A549 (cell line): ENCODE measurements at regions not wholly inside any gene's neighbourhood (a gene's known extent, or its start where the extent isn't known, plus 50 kb on each side); places are given as distances from the start of the nearest gene placed in this dataset.

ENCODE experiments used
- HOXA7 ChIP-seq: fragments of 250-450 bp; sonication (Bioruptor Pico); IDR thresholded peaks from 2 replicates; pipeline ENCODE4 v1.5.0; 2020; ENCODE audit warnings: mild to moderate bottlenecking, moderate library complexity
- HOXB13 ChIP-seq: fragments of 250-450 bp; sonication (Bioruptor Pico); IDR thresholded peaks from 2 replicates; pipeline ENCODE4 v1.5.0; 2020; ENCODE audit warnings: low read depth, mild to moderate bottlenecking, moderate library complexity
- MYC ChIP-seq: IDR thresholded peaks from 2 replicates; pipeline ENCODE4 v1.6.1; 2012; ENCODE audit warnings: mild to moderate bottlenecking, inconsistent platforms, low read length, improper control_type of control experiment, borderline replicate concordance
- POLR2A ChIP-seq: IDR thresholded peaks from 2 replicates; pipeline ENCODE4 v1.6.1; 2012; ENCODE audit warnings: mild to moderate bottlenecking, low read length
- RAD21 ChIP-seq, 2 experiments: fragments of >200 bp in 1 of 2; sonication (Bioruptor Twin) in 1 of 2; formaldehyde crosslinking in 1 of 2; IDR thresholded peaks in 1 of 2; conservative IDR thresholded peaks in 1 of 2; 2 replicates in 1 of 2; 3 replicates in 1 of 2; pipeline ENCODE4 v1.6.1; 2012 to 2018; ENCODE audit warnings: inconsistent platforms in 1 of 2
- ZC3H11A ChIP-seq: fragments of 450-650 bp; IDR thresholded peaks from 2 replicates; pipeline ENCODE4 v1.6.1; 2014; ENCODE audit warnings: antibody characterized with exemption, mild to moderate bottlenecking
- TF ChIP-seq, protein P1 (sequence below): fragments of >200 bp; sonication (Bioruptor Twin); formaldehyde crosslinking; IDR thresholded peaks from 3 replicates; pipeline ENCODE4 v1.5.1; 2016
- TF ChIP-seq, protein P2 (sequence below): IDR thresholded peaks from 2 replicates; pipeline ENCODE4 v1.6.1; 2012

DNA sequence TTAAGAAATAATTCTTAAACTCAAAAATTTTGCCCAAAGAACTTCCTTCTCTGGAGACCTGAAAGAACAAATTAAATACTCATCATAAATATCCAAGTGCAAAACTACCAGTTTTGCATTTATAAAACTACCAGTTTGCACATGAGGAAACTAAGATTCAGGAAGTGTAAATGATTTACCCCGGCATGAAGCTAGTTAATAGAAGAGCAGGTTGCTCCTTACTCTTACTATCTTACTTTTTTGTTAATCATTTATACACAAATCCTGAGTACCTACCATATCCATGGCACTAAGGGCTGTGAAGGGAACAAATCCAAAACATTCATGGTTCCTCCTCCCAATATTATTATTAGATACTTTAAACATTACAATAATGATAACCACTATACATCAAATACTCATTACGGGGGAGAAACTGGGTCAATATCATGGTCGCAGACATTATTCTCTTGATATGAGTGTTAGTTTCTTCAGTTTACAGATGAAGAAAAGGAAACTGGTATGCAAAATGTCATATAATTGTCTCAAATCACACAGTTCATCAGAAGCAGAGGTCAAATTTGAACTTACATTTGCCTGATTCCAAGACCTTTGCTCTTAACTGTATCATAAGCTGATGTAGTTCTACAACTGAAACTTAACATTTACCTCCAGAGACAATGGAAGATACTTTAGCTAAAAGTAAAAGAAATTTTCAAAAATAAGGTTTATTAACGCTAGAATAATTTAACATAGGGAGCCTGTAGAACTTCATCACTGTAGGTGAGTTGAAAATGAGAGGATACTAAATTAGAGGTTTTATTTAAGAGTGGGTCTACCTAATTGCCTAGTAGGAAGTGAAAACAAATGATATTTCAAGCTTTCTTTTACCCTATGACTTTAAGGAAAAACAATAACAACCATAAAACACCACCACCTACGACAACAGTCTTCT lies 74.5 kb downstream of the FAM76B start:
- no peak for TF ChIP-seq RAD21 (conservative IDR thresholded peaks at IDR 0.05 in 1 of 2, IDR thresholded peaks at IDR 0.05 in 1 of 2)
- TF ChIP-seq HOXB13 (CRISPR knock-in tag): no peak
- TF ChIP-seq POLR2A: no peak
- TF ChIP-seq, protein P1, sequence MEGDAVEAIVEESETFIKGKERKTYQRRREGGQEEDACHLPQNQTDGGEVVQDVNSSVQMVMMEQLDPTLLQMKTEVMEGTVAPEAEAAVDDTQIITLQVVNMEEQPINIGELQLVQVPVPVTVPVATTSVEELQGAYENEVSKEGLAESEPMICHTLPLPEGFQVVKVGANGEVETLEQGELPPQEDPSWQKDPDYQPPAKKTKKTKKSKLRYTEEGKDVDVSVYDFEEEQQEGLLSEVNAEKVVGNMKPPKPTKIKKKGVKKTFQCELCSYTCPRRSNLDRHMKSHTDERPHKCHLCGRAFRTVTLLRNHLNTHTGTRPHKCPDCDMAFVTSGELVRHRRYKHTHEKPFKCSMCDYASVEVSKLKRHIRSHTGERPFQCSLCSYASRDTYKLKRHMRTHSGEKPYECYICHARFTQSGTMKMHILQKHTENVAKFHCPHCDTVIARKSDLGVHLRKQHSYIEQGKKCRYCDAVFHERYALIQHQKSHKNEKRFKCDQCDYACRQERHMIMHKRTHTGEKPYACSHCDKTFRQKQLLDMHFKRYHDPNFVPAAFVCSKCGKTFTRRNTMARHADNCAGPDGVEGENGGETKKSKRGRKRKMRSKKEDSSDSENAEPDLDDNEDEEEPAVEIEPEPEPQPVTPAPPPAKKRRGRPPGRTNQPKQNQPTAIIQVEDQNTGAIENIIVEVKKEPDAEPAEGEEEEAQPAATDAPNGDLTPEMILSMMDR: no peak
- TF ChIP-seq MYC: no peak
- no peak for TF ChIP-seq HOXA7 (CRISPR knock-in tag)
- TF ChIP-seq, protein P2, sequence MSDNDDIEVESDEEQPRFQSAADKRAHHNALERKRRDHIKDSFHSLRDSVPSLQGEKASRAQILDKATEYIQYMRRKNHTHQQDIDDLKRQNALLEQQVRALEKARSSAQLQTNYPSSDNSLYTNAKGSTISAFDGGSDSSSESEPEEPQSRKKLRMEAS: no peak
- TF ChIP-seq ZC3H11A: no peak
